ENCODE measurements at regions not wholly inside any gene's neighbourhood (a gene's known extent, or its start where the extent isn't known, plus 50 kb on each side); places are given as distances from the start of the nearest gene placed in this dataset.

DNA sequence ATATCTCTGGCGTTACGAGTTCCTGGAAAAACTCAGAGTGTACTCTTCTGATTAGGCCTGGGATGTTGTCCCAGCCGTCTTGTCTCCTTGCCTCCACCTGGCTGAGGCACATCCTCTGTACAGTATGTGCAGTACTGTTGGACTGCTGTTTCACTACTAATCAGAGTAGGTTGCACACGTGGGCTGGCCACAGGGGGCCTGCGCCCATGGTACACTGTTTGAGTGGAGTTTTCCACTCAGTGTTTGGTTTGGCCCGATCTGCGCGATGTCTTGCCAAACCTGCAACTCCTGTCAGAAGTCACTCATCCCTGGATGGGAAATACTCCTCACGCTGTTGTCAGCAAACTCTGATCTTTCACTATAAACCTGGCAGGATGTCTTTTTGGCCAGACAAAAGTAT lies 189.6 kb upstream of the CSNK1A1L start:
- TF ChIP-seq, protein P1, sequence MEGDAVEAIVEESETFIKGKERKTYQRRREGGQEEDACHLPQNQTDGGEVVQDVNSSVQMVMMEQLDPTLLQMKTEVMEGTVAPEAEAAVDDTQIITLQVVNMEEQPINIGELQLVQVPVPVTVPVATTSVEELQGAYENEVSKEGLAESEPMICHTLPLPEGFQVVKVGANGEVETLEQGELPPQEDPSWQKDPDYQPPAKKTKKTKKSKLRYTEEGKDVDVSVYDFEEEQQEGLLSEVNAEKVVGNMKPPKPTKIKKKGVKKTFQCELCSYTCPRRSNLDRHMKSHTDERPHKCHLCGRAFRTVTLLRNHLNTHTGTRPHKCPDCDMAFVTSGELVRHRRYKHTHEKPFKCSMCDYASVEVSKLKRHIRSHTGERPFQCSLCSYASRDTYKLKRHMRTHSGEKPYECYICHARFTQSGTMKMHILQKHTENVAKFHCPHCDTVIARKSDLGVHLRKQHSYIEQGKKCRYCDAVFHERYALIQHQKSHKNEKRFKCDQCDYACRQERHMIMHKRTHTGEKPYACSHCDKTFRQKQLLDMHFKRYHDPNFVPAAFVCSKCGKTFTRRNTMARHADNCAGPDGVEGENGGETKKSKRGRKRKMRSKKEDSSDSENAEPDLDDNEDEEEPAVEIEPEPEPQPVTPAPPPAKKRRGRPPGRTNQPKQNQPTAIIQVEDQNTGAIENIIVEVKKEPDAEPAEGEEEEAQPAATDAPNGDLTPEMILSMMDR (conservative IDR thresholded peaks at IDR 0.05 in 1 of 2, IDR thresholded peaks at IDR 0.05 in 1 of 2; ENCODE audit: low read depth in 1 of 2, low read length in 2 of 2): no peak
- no peak for TF ChIP-seq EZH2 (IDR thresholded peaks at IDR 0.05; ENCODE audit: low read length, missing control alignments)

All from fibroblast of lung (primary cell).